Peyer's patch (tissue), 4 donors: ENCODE measurements at regions not wholly inside any gene's neighbourhood (a gene's known extent, or its start where the extent isn't known, plus 50 kb on each side); places are given as distances from the start of the nearest gene placed in this dataset.

Experiments used
- POLR2A ChIP-seq, 2 donors: fragments of 450-650 bp; IDR thresholded peaks; one replicate each; pipeline ENCODE4 v1.5.1; 2017; ENCODE audit warnings: antibody characterized with exemption in 2 of 2, mild to moderate bottlenecking in 2 of 2, moderate library complexity in 2 of 2
- TF ChIP-seq, protein P1 (sequence below), 6 experiments: fragments of 450-650 bp in 4 of 6; fragments of 200-600 bp in 2 of 6; sonication (generic) in 1 of 6; IDR thresholded peaks; one replicate each; pipeline ENCODE4 v1.5.1; 2017 to 2019; ENCODE audit warnings: antibody characterized with exemption in 6 of 6, mild to moderate bottlenecking in 3 of 6, moderate library complexity in 1 of 6

GRCh38 chr2:114248648-114249047, 193.8 kb upstream of the DPP10 start:
- TF ChIP-seq POLR2A (IDR thresholded peaks at IDR 0.05): no peak
- TF ChIP-seq, protein P1, sequence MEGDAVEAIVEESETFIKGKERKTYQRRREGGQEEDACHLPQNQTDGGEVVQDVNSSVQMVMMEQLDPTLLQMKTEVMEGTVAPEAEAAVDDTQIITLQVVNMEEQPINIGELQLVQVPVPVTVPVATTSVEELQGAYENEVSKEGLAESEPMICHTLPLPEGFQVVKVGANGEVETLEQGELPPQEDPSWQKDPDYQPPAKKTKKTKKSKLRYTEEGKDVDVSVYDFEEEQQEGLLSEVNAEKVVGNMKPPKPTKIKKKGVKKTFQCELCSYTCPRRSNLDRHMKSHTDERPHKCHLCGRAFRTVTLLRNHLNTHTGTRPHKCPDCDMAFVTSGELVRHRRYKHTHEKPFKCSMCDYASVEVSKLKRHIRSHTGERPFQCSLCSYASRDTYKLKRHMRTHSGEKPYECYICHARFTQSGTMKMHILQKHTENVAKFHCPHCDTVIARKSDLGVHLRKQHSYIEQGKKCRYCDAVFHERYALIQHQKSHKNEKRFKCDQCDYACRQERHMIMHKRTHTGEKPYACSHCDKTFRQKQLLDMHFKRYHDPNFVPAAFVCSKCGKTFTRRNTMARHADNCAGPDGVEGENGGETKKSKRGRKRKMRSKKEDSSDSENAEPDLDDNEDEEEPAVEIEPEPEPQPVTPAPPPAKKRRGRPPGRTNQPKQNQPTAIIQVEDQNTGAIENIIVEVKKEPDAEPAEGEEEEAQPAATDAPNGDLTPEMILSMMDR (IDR thresholded peaks at IDR 0.05): no peak
